Trophoblast cell (in vitro differentiated cells and primary cell): ENCODE measurements at regions not wholly inside any gene's neighbourhood (a gene's known extent, or its start where the extent isn't known, plus 50 kb on each side); places are given as distances from the start of the nearest gene placed in this dataset.
"Not testable (repeated sequence)": the region's sequence is repeated elsewhere in the genome, so short reads cannot be mapped to it uniquely, and the experiment has no call there.

Experiments used
- DNase-seq, 2 donors: peaks; one replicate each; pipeline ENCODE4 v3.0.0-alpha.2; 2016
- H2AFZ ChIP-seq: 2 replicates; pipeline ENCODE4 v1.6.1; 2013; ENCODE audit warnings: low read length, moderate library complexity, mild to moderate bottlenecking; ENCODE audit not compliant: insufficient read depth, poor library complexity
- H2AK5ac ChIP-seq: 2 replicates; pipeline ENCODE4 v1.6.1; 2013; ENCODE audit warnings: mild to moderate bottlenecking, low read length
- H2BK120ac ChIP-seq: 2 replicates; pipeline ENCODE4 v1.6.1; 2013; ENCODE audit warnings: low read length, mild to moderate bottlenecking, moderate library complexity; ENCODE audit not compliant: insufficient read depth, poor library complexity
- H2BK12ac ChIP-seq: 2 replicates; pipeline ENCODE4 v1.6.1; 2013; ENCODE audit warnings: mild to moderate bottlenecking, low read length, moderate library complexity
- H2BK5ac ChIP-seq: 2 replicates; pipeline ENCODE4 v1.6.1; 2013; ENCODE audit warnings: low read length, low read depth, moderate library complexity, mild to moderate bottlenecking; ENCODE audit not compliant: poor library complexity
- H3K14ac ChIP-seq: 2 replicates; pipeline ENCODE4 v1.6.1; 2013; ENCODE audit warnings: mild to moderate bottlenecking, low read length
- H3K18ac ChIP-seq: 2 replicates; pipeline ENCODE4 v1.6.1; 2013; ENCODE audit warnings: mild to moderate bottlenecking, low read length
- H3K23ac ChIP-seq: 2 replicates; pipeline ENCODE4 v1.6.1; 2013; ENCODE audit warnings: low read length
- H3K27ac ChIP-seq: 2 replicates; pipeline ENCODE4 v1.5.1; 2013; ENCODE audit warnings: low read depth, mild to moderate bottlenecking, inconsistent platforms, low read length, moderate library complexity
- H3K27me3 ChIP-seq: 2 replicates; pipeline ENCODE4 v1.6.1; 2013; ENCODE audit warnings: inconsistent platforms, mild to moderate bottlenecking, low read length, moderate library complexity; ENCODE audit not compliant: insufficient read depth
- H3K36me3 ChIP-seq, 2 experiments: 1 replicate in 1 of 2; 2 replicates in 1 of 2; pipeline ENCODE4 v1.6.1; 2013; ENCODE audit warnings: low read length in 2 of 2, mild to moderate bottlenecking in 2 of 2, moderate library complexity in 1 of 2; ENCODE audit not compliant: insufficient read depth in 2 of 2, control insufficient read depth in 1 of 2
- H3K4ac ChIP-seq: 2 replicates; pipeline ENCODE4 v1.6.1; 2013; ENCODE audit warnings: low read depth, mild to moderate bottlenecking, low read length, moderate library complexity
- H3K4me1 ChIP-seq, 2 experiments: 1 replicate in 1 of 2; 2 replicates in 1 of 2; pipeline ENCODE4 v1.6.1; 2013; ENCODE audit warnings: low read length in 2 of 2, mild to moderate bottlenecking in 2 of 2, moderate library complexity in 1 of 2; ENCODE audit not compliant: insufficient read depth in 2 of 2, control insufficient read depth in 1 of 2
- H3K4me2 ChIP-seq: 2 replicates; pipeline ENCODE4 v1.6.1; 2013; ENCODE audit warnings: inconsistent platforms, mild to moderate bottlenecking, low read length, moderate library complexity
- H3K4me3 ChIP-seq: 2 replicates; pipeline ENCODE4 v1.5.1; 2013; ENCODE audit warnings: mild to moderate bottlenecking, low read depth, low read length, inconsistent platforms
- H3K79me1 ChIP-seq: one replicate; pipeline ENCODE4 v1.6.1; 2013; ENCODE audit warnings: low read length
- H3K79me2 ChIP-seq: 2 replicates; pipeline ENCODE4 v1.6.1; 2013; ENCODE audit warnings: low read length, mild to moderate bottlenecking; ENCODE audit not compliant: control insufficient read depth, insufficient read depth, poor library complexity
- H3K9ac ChIP-seq: 2 replicates; pipeline ENCODE4 v1.6.1; 2013; ENCODE audit warnings: mild to moderate bottlenecking, low read length
- H3K9me3 ChIP-seq: 2 replicates; pipeline ENCODE4 v1.6.1; 2013; ENCODE audit warnings: low read depth, mild to moderate bottlenecking, control low read depth, inconsistent platforms, low read length; ENCODE audit not compliant: insufficient read depth
- H4K12ac ChIP-seq: 2 replicates; pipeline ENCODE4 v1.6.1; 2013; ENCODE audit warnings: low read depth, mild to moderate bottlenecking, low read length, moderate library complexity
- H4K8ac ChIP-seq: 2 replicates; pipeline ENCODE4 v1.6.1; 2013; ENCODE audit warnings: low read depth, mild to moderate bottlenecking, low read length, moderate library complexity
- H4K91ac ChIP-seq: one replicate; pipeline ENCODE4 v1.6.1; 2013; ENCODE audit warnings: low read depth, mild to moderate bottlenecking, low read length, moderate library complexity
- WGBS: extraction: QIAGEN DNeasy Blood & Tissue Kit; methylation state at CpG from one replicate; pipeline ENCODE4 v1.1.7; 2013; ENCODE audit warnings: missing lambda C conversion rate; ENCODE audit not compliant: insufficient read length, insufficient coverage; ENCODE audit errors: extremely low coverage; 5-methylcytosine and 5-hydroxymethylcytosine counted together

- H2BK120ac ChIP-seq, H2BK12ac ChIP-seq, H3K4me3 ChIP-seq, H3K79me2 ChIP-seq, DNase-seq, H2AFZ ChIP-seq, H2BK5ac ChIP-seq, H4K12ac ChIP-seq, H4K91ac ChIP-seq, H3K14ac ChIP-seq, H3K23ac ChIP-seq, H3K36me3 ChIP-seq, H3K9me3 ChIP-seq, H3K4me1 ChIP-seq, H4K8ac ChIP-seq, H3K4me2 ChIP-seq, H3K18ac ChIP-seq, H3K79me1 ChIP-seq, H3K27me3 ChIP-seq, H3K9ac ChIP-seq, H3K4ac ChIP-seq, H2AK5ac ChIP-seq, H3K27ac ChIP-seq: not testable (repeated sequence)
- WGBS, result no CpG with 5 or more reads among the region's 2 CpGs
These were observed 71.2 kb upstream of the ZNF519 start for GRCh38 chr18:14203424-14203823.

GRCh38 chr18:14190776-14191442 is 58.7 kb upstream of the ZNF519 start:
- not testable (repeated sequence) for H3K23ac ChIP-seq, H2BK120ac ChIP-seq, H4K8ac ChIP-seq, H3K4me2 ChIP-seq, H3K79me2 ChIP-seq, H2BK5ac ChIP-seq, H3K36me3 ChIP-seq, H2AK5ac ChIP-seq, H3K4ac ChIP-seq, H4K91ac ChIP-seq, H3K79me1 ChIP-seq, H3K4me3 ChIP-seq, H3K18ac ChIP-seq, H3K14ac ChIP-seq, H3K9me3 ChIP-seq, H3K27me3 ChIP-seq, H2AFZ ChIP-seq, H3K27ac ChIP-seq, H3K9ac ChIP-seq, H4K12ac ChIP-seq, DNase-seq, H3K4me1 ChIP-seq, H2BK12ac ChIP-seq
- WGBS, result no CpG with 5 or more reads among the region's 3 CpGs

GRCh38 chr18:14189858-14190257 is 57.6 kb upstream of the ZNF519 start:
- Histone ChIP-seq H4K91ac (no peak overlapping the region), H3K9ac (no peak overlapping the region), H3K79me1 (no peaks in the 10 kb centered on the region), H2AK5ac (no peak overlapping the region), H2BK12ac (no peak overlapping the region), H3K27me3 (no peaks in the 10 kb centered on the region), H3K23ac (no peak overlapping the region), H2BK5ac (no peak overlapping the region), H4K12ac (no peak overlapping the region), H3K79me2 (no peaks in the 10 kb centered on the region), H2BK120ac (no peak overlapping the region), H3K9me3 (no peaks in the 10 kb centered on the region), H3K4ac (no peak overlapping the region), H3K36me3 (no peaks in the 10 kb centered on the region), H3K14ac (no peak overlapping the region), H4K8ac (no peak overlapping the region), H3K4me2 (no peak overlapping the region), H3K27ac (no peak overlapping the region), H3K4me1 (no peaks in the 10 kb centered on the region), H3K18ac (no peak overlapping the region), H2AFZ (no peak overlapping the region), H3K4me3 (no peak overlapping the region)
- no peak for DNase-seq
- no CpG with 5 or more reads among the region's 1 CpG for WGBS

GRCh38 chr18:14188751-14189406 is 56.6 kb upstream of the ZNF519 start:
- H3K14ac ChIP-seq, H2BK120ac ChIP-seq, H3K4me3 ChIP-seq, H3K18ac ChIP-seq, H3K9ac ChIP-seq, H4K12ac ChIP-seq, H2AK5ac ChIP-seq, H2BK5ac ChIP-seq, H3K4me1 ChIP-seq, H4K91ac ChIP-seq, H2BK12ac ChIP-seq, H3K9me3 ChIP-seq, H3K23ac ChIP-seq, H3K27me3 ChIP-seq, H4K8ac ChIP-seq, H3K36me3 ChIP-seq, H3K79me1 ChIP-seq, H3K27ac ChIP-seq, H2AFZ ChIP-seq, H3K4me2 ChIP-seq, H3K79me2 ChIP-seq, H3K4ac ChIP-seq: not testable (repeated sequence)
- WGBS, result no CpG with 5 or more reads among the region's 4 CpGs
- DNase-seq, result peak in 1 of 2 donors; percentile 31
